ENCODE measurements at regions not wholly inside any gene's neighbourhood (a gene's known extent, or its start where the extent isn't known, plus 50 kb on each side); places are given as distances from the start of the nearest gene placed in this dataset.

DNA sequence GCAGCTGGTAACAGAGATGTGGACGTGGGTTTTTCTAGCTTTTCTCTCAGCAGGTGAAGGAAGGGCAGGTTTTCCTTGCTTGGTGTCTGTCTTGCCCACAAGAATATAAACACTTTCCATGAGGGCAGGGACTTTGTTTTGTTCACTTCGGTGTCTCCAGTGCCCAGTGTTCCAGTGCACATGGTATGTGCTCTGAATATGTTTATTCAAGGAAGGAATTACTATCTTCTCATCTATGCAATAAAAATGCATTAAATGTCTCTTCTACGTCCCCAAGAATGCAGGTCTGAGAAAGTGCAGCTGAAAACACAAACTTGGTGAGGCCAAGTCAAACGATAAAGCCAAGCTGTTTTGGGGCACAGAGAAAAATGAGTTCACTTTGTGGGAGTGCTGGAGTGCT is 56.3 kb upstream of the PLET1 start:
- POLR2A ChIA-PET: no interaction called here
- Mint-ChIP-seq H3K9me3 (peaks cover 4% of the 10 kb centered on the region; the same call in 1 of the 2 replicates), H3K27me3 (ENCODE audit: low read depth) (peaks cover 22% of the 10 kb centered on the region), H3K27ac (no peak overlapping the region), H3K36me3 (no peaks in the 10 kb centered on the region; the same call in 1 of the 2 replicates), H3K4me1 (peaks cover 15% of the 10 kb centered on the region), H3K4me3 (no peak overlapping the region)
- ATAC-seq (no peak), DNase-seq (ENCODE audit: low spot score) (no peak)
- TF ChIP-seq NFATC4 (CRISPR knock-in tag; IDR thresholded peaks at IDR 0.05) (no peak), GABPB1 (CRISPR knock-in tag; IDR thresholded peaks at IDR 0.05) (no peak), ELF4 (CRISPR knock-in tag; IDR thresholded peaks at IDR 0.05; ENCODE audit: low read depth) (no peak), KAT7 (CRISPR knock-in tag; IDR thresholded peaks at IDR 0.05; ENCODE audit: borderline replicate concordance) (no peak), TCF7 (CRISPR knock-in tag; IDR thresholded peaks at IDR 0.05; ENCODE audit: low read depth) (no peak), PRRX2 (CRISPR knock-in tag; IDR thresholded peaks at IDR 0.05) (no peak), ZNF263 (CRISPR knock-in tag; IDR thresholded peaks at IDR 0.05; ENCODE audit: low read depth) (no peak), MXD4 (CRISPR knock-in tag; IDR thresholded peaks at IDR 0.05; ENCODE audit: borderline replicate concordance) (no peak)
- TF ChIP-seq, protein P1, sequence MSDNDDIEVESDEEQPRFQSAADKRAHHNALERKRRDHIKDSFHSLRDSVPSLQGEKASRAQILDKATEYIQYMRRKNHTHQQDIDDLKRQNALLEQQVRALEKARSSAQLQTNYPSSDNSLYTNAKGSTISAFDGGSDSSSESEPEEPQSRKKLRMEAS (CRISPR knock-in tag; IDR thresholded peaks at IDR 0.05): no peak
- TF ChIP-seq, protein P2, sequence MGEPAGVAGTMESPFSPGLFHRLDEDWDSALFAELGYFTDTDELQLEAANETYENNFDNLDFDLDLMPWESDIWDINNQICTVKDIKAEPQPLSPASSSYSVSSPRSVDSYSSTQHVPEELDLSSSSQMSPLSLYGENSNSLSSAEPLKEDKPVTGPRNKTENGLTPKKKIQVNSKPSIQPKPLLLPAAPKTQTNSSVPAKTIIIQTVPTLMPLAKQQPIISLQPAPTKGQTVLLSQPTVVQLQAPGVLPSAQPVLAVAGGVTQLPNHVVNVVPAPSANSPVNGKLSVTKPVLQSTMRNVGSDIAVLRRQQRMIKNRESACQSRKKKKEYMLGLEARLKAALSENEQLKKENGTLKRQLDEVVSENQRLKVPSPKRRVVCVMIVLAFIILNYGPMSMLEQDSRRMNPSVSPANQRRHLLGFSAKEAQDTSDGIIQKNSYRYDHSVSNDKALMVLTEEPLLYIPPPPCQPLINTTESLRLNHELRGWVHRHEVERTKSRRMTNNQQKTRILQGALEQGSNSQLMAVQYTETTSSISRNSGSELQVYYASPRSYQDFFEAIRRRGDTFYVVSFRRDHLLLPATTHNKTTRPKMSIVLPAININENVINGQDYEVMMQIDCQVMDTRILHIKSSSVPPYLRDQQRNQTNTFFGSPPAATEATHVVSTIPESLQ (CRISPR knock-in tag; IDR thresholded peaks at IDR 0.05): no peak
- TF ChIP-seq, protein P3, sequence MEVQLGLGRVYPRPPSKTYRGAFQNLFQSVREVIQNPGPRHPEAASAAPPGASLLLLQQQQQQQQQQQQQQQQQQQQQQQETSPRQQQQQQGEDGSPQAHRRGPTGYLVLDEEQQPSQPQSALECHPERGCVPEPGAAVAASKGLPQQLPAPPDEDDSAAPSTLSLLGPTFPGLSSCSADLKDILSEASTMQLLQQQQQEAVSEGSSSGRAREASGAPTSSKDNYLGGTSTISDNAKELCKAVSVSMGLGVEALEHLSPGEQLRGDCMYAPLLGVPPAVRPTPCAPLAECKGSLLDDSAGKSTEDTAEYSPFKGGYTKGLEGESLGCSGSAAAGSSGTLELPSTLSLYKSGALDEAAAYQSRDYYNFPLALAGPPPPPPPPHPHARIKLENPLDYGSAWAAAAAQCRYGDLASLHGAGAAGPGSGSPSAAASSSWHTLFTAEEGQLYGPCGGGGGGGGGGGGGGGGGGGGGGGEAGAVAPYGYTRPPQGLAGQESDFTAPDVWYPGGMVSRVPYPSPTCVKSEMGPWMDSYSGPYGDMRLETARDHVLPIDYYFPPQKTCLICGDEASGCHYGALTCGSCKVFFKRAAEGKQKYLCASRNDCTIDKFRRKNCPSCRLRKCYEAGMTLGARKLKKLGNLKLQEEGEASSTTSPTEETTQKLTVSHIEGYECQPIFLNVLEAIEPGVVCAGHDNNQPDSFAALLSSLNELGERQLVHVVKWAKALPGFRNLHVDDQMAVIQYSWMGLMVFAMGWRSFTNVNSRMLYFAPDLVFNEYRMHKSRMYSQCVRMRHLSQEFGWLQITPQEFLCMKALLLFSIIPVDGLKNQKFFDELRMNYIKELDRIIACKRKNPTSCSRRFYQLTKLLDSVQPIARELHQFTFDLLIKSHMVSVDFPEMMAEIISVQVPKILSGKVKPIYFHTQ (CRISPR knock-in tag; IDR thresholded peaks at IDR 0.05): no peak
- TF ChIP-seq, protein P4, sequence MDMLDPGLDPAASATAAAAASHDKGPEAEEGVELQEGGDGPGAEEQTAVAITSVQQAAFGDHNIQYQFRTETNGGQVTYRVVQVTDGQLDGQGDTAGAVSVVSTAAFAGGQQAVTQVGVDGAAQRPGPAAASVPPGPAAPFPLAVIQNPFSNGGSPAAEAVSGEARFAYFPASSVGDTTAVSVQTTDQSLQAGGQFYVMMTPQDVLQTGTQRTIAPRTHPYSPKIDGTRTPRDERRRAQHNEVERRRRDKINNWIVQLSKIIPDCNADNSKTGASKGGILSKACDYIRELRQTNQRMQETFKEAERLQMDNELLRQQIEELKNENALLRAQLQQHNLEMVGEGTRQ (CRISPR knock-in tag; IDR thresholded peaks at IDR 0.05): no peak
- CTCF ChIA-PET: interaction anchor here (1.1 kb wide), 1 partner anchor 29 kb away, joined by 3 read pairs; no protein-coding TSS in a partner anchor

DNA sequence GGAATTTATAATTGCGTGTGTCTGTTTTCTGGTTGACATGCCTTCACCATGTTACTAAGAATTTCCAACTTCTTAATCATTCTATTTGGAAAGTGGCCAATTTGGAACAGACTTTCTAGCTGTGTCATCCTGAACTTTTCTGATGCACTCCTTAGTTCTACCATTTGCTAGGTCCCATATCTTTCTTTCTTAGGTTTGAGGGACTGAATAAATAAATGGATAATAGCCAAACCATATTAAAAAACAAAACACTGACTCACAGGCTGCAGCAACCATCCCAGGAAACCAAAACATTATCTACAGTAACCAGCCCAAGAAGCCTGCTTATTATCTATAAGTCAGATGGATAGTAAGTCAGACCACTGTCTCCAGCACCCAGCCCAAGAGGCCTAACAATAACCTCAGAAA is 57.5 kb upstream of the PLET1 start:
- peaks cover 4% of the 10 kb centered on the region; the same call in 1 of the 2 replicates for H3K9me3 Mint-ChIP-seq
- peaks cover 22% of the 10 kb centered on the region for H3K27me3 Mint-ChIP-seq (ENCODE audit: low read depth)
- H3K4me3 Mint-ChIP-seq: no peak overlapping the region
- ChIA-PET CTCF (interaction anchor here (0.6 to 0.8 kb wide), 2 partner anchors 38 to 39 kb away, joined by 3 read pairs; no protein-coding TSS in a partner anchor), POLR2A (no interaction called here)
- TF ChIP-seq, protein P5, sequence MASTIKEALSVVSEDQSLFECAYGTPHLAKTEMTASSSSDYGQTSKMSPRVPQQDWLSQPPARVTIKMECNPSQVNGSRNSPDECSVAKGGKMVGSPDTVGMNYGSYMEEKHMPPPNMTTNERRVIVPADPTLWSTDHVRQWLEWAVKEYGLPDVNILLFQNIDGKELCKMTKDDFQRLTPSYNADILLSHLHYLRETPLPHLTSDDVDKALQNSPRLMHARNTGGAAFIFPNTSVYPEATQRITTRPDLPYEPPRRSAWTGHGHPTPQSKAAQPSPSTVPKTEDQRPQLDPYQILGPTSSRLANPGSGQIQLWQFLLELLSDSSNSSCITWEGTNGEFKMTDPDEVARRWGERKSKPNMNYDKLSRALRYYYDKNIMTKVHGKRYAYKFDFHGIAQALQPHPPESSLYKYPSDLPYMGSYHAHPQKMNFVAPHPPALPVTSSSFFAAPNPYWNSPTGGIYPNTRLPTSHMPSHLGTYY (CRISPR knock-in tag; IDR thresholded peaks at IDR 0.05): no peak
- TF ChIP-seq FOXK1 (CRISPR knock-in tag; IDR thresholded peaks at IDR 0.05): no peak
- TF ChIP-seq, protein P4 (CRISPR knock-in tag; IDR thresholded peaks at IDR 0.05): no peak
- no peak for TF ChIP-seq SOX15 (CRISPR knock-in tag; IDR thresholded peaks at IDR 0.05)
- TF ChIP-seq JAZF1 (CRISPR knock-in tag; IDR thresholded peaks at IDR 0.05): no peak
- TF ChIP-seq, protein P6, sequence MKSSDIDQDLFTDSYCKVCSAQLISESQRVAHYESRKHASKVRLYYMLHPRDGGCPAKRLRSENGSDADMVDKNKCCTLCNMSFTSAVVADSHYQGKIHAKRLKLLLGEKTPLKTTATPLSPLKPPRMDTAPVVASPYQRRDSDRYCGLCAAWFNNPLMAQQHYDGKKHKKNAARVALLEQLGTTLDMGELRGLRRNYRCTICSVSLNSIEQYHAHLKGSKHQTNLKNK (CRISPR knock-in tag; IDR thresholded peaks at IDR 0.05): no peak
- TF ChIP-seq NFATC4 (CRISPR knock-in tag; IDR thresholded peaks at IDR 0.05): no peak
- TF ChIP-seq RORB (CRISPR knock-in tag; IDR thresholded peaks at IDR 0.05): no peak
- TF ChIP-seq, protein P7, sequence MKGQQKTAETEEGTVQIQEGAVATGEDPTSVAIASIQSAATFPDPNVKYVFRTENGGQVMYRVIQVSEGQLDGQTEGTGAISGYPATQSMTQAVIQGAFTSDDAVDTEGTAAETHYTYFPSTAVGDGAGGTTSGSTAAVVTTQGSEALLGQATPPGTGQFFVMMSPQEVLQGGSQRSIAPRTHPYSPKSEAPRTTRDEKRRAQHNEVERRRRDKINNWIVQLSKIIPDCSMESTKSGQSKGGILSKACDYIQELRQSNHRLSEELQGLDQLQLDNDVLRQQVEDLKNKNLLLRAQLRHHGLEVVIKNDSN (CRISPR knock-in tag; IDR thresholded peaks at IDR 0.05): no peak
- TF ChIP-seq FOXP1 (CRISPR knock-in tag; IDR thresholded peaks at IDR 0.05; ENCODE audit: borderline replicate concordance): no peak
- no peak for TF ChIP-seq ETV6 (CRISPR knock-in tag; IDR thresholded peaks at IDR 0.05)
- ATAC-seq (no peak), DNase-seq (ENCODE audit: low spot score) (no peak)
- no peak overlapping the region for H3K27ac Mint-ChIP-seq
- peaks cover 22% of the 10 kb centered on the region for H3K4me1 Mint-ChIP-seq
- peaks cover under 1% of the 10 kb centered on the region; the same call in 1 of the 2 replicates for H3K36me3 Mint-ChIP-seq

Measured in WTC11 (cell line).